ENCODE measurements at regions not wholly inside any gene's neighbourhood (a gene's known extent, or its start where the extent isn't known, plus 50 kb on each side); places are given as distances from the start of the nearest gene placed in this dataset.
A peak's percentile ranks its signal among the peaks of the same experiment; 100 is the strongest.
"Not testable (repeated sequence)": the region's sequence is repeated elsewhere in the genome, so short reads cannot be mapped to it uniquely, and the experiment has no call there.

DNA sequence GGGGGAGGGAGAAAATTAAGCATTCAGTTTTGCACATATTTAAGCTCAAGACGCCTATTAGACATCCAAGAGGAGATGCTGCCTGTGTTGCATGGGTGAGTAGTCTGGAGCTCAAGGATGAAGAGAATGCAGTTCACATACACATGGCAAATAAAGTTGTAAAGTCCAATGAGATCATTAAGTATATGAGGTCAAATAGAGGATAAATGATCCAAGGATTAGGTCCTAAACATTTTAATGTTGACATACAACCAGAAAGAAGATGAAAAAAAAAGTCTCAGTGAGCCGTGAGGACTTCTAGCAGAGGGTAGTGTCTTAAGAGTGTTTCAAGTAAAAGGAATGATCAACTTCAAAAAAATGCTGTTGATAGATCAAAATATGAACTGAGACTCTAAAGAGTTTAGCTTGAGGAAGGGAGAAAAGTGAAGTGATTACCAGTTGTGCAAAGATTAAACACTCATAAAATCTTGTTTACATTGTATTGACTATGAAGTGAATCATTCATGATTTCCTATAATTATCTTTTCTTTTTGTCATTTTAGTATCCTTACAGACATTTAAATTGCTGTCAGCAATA lies 251.8 kb downstream of the ZNF608 start:
- H3K27ac ChIP-seq: no peak overlapping the region
- no peak overlapping the region for H3K4me3 ChIP-seq

DNA sequence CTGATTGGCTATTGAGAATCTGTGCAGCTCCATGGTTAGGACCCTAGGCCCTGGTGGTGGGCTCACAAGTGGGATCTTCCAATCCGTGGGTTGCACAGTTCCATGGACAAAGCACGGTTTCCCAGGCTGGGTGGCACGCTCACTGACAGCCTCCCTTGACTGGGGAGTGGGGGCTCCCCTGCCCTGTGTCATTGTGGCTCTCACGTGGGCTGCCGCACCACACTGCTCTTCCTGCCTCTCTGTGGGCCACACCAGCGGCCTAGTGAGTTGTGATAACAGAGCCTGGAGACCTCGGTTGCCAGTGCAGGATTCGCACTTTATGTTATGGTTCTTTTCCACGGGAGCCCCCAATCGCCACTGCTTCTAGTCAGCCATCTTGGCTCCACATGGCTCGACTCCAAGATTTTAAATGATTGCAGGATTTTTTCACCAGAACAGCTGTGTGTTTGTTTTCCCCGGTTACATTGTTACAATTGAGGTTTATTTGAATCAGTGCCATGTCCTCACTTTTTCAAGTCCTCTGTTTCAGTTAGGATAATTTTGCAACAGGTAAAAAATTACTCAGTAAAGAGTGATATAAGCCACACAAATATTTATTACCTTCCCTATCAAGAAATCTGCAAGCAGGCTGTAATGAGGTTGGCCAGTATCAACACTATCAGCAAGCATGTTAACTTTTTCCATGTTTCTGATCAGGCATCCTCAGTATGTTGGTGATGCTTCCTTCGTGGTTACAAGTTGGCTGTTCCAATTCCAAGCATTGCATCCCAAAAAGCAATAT lies 253.8 kb downstream of the ZNF608 start:
- H3K27ac ChIP-seq: no peak overlapping the region
- no peak overlapping the region for H3K4me3 ChIP-seq

DNA sequence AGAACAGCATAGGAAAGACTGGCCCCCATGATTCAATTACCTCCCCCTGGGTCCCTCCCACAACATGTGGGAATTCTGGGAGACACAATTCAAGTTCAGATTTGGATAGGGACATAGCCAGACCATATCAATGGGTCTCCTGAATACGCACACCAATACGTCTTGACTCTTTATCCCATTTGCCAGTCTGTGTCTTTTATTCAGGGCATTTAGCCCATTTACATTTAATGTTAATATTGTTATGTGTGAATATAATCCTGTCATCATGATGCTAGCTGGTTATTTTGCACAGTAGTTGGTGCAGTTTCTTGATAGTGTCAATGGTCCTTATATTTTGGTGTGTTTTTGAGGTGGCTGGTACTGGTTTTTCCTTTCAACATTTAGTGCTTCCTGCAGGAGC lies 256.1 kb downstream of the ZNF608 start:
- not testable (repeated sequence) for H3K4me3 ChIP-seq, H3K27ac ChIP-seq

DNA sequence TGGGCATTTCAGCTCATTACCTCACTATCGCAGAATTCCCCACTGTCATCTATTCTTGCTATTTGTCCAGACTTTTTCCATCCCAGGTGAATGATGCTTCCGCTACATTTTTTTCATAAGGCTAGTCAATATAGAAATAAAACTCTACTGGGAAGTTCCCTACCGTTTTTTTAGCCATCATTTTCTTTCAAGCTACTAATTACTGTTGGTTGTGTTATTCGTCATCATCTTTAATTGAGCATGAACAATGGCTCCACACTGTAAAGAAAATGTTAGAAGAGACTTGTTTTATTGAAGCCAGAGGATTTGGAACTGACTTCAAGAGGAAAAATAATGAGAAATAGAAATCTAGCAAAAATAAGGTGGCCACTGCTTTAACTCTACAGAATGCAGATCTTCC lies 265.0 kb downstream of the ZNF608 start:
- H3K27ac ChIP-seq: no peak overlapping the region
- H3K4me3 ChIP-seq: no peak overlapping the region

DNA sequence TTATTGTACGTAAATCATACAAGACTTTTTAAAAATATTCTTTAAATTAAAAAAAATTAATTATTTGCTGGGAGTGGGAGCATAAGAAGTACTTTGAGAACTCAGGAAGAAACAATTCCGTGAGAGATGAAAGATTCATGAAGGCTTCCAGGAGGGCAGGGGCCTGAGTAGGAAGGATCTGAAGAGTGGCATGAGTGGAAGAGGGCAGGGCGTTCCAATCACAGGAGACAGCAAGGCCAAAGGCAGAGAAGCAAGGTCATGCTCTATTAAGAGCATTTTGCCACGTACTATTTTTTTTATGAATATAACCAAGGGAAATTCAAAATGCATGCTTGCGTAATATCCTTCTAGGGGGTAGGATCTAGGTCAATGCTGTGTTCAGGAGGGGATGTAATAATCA lies 265.5 kb downstream of the ZNF608 start:
- Histone ChIP-seq H3K27ac (no peak overlapping the region), H3K4me3 (no peak overlapping the region)

DNA sequence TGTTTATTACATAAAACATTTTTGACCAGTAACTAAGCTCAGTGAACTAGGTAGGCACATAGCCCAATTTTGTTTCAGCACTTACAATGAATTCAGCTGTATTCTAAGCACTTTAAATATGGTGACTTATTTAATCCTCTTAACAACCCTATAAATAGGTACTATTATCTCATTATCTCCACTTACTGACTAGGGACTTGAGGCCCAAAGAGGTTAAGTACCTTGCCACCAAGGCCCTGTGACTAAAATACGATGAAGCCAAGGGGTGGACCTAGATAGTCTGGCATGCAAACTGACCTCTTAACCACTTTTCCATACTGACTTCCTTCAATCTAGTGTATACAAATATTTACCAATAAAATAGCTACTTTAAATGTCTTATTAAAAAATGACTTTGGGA lies 266.4 kb downstream of the ZNF608 start:
- no peak overlapping the region for H3K4me3 ChIP-seq
- no peak overlapping the region for H3K27ac ChIP-seq

DNA sequence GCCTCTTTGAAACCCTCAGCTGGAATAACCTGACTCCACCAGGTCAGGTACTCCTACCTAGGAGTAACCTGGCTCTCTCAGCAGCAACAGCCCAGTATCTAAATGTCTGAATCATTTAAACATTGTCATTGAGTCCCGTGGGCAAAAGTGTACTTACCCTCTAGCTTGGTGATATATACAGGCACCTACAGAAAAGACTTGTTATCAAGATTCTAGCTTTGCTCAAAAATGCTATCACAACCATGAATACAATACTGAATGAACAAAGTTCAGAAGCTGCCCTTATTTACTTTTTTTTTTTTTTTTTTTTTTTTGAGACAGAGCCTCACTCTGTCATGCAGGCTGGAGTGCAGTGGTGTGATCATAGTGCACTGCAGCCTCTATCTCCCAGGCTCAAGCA lies 268.2 kb downstream of the ZNF608 start:
- Histone ChIP-seq H3K4me3 (no peak overlapping the region), H3K27ac (no peak overlapping the region)

DNA sequence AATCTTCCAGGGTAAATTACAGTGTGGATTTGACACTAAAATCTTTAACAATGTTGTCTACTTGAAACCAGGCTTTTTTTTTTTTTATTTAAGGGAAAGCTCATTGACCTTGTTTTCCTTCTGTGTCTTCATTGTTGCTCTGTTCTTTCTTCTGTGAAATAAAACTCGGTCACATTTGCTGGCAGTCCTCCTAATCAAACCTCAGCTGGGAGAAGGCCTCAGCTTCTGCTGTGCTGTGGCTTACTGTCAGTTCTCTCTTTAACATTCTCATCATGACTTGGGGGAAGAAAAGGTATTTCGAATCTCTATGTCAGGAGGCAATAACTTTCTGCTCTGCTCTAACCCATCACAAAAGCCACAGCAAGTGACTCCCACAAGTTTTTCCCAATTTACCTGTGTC lies 268.9 kb downstream of the ZNF608 start:
- no peak overlapping the region for H3K4me3 ChIP-seq
- no peak overlapping the region for H3K27ac ChIP-seq

DNA sequence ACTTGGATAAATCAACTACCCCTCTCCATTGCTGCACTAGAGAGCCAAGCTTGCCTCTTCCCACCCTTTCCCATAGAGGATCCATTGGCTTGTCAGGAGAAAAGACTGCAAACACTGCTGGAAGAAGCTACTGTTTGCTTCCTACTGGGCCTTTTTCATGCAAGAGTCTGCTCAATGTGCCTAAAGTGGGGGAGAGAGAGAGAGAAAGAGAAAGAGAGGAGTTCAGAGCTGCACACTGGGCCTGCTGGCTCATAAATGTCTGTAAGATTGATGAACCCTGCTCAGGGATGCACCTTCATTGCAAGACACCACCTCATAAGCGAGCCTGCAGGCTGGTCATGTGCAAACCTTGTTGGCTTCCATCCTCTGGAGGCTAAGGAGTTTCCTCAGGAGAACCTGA lies 269.4 kb downstream of the ZNF608 start:
- no peak overlapping the region for H3K27ac ChIP-seq
- H3K4me3 ChIP-seq: no peak overlapping the region

DNA sequence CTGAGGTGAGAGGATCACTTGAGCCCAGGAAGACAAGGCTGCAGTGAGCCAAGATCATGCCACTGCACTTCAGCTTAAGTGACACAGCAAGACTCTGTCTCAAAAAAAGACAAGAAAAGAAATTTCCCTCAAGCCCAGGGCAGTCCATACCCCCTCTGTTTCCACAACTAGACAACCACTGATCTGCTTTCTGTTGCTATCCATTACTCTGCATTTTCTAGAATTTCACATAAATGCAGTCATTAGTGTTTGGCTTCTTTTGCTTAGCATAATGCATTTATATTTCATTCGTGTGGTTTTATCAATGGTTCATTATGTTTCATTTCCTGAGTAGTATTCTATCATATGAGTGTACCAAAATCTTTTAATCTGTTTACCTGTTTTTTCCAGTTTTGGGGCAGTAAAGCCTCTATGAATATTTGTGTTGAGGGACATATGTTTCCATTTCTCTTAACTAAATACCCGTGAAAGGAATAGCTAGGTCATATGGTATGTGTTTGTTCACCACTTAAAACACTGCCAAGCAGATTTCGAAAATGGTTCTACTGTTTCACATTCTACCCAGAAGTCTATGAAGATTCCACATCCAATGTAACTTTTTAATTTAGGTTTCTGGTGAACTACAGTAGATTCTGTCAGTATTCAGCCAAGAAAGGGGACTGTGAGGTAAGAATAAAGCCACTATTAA lies 271.8 kb downstream of the ZNF608 start:
- Histone ChIP-seq H3K4me3 (no peak overlapping the region), H3K27ac (no peak overlapping the region)

DNA sequence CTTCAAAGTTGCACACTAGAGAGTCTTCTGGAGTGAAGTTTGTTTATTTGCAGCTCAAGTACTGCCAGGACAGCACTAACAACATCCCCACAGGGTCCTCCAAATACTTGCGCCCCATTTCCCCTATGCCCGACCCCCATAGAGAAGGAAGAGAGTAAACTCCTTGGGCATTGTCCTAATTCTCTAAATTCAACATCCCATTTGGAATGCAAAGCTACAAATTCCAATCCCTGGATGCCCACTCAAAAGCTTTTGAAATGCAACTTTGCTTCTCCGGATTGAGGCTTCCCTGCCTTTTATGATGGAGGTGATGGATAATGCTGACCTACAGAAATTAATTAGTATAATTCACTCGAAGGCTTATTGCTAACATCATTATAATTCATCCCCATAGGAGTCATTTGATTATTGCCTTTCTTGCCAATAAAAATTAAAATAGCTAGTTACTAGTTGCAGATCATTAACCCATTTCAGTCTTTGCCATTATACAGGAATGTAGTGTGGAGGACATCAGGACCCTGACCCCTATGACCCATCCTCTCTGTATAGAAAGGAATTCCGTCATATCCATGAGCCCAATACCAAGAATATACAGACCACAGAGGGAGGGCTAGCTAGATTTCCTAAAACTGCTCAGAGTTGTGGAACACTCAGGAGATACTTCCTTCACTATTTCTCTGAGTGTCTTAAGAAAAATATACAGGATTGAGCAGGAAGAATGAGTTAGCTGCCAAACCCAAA lies 277.6 kb downstream of the ZNF608 start:
- no peak overlapping the region for H3K27ac ChIP-seq

DNA sequence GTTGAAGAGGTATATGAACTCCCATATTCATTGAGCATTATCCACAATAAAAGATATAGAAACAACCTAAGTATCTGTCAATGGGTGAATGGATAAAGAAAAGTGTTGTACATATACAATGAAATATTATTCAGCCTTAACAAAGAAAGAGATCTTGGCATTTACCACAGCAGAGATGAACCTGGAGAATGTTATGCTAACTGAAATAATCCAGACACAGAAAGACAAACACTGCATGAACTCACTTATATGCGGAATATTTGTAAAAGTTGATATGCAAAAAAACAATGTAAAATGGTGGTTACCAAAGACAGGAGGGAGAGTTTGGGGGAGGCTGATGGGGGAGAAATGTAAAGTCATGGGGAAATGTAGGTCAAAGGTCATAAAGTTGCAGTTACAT lies 278.7 kb downstream of the ZNF608 start:
- H3K27ac ChIP-seq: no peak overlapping the region

More for the DNA sequence above, 277.6 kb downstream of the ZNF608 start:
- no peak overlapping the region for H3K4me3 ChIP-seq

DNA sequence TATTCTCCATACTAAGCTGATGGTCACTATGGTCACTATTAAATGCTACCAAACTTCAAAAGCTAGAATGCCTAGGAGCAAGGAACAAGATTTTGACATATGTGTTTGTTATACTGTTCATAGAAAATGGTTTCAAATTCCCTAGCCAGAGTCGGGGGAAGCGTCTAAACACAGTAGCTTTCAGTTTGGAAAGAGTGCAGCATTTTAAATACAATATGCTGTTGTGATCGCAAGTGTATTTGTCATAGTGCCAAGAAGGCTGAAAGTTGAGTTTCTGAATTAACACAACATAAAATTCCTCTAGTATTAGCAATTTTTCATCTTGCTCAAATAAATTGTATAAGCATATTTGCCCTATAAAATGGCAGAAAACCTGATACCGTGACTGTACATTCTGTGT lies 280.4 kb downstream of the ZNF608 start:
- Histone ChIP-seq H3K27ac (no peak overlapping the region), H3K4me3 (no peak overlapping the region)

More for the DNA sequence above, 278.7 kb downstream of the ZNF608 start:
- H3K4me3 ChIP-seq: no peak overlapping the region

DNA sequence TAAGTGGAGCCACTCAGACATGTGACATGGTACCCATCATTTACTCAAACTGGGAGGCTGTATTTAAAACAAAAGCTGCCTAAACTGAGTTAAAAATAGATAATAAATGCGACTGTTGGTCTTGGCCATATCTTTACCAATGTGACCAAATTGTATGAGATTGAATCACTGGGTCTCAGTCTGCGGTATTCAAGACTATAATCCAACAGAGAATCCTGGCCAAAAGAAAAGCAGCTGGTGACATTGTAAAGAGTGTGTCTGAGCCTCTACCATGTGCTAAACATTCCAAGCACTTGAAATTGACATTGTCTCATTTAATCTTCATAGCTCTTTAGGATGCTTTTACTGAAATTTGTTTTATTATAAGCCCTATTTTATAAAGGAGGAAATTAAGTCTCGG lies 282.6 kb downstream of the ZNF608 start:
- Histone ChIP-seq H3K27ac (no peak overlapping the region), H3K4me3 (no peak overlapping the region)

DNA sequence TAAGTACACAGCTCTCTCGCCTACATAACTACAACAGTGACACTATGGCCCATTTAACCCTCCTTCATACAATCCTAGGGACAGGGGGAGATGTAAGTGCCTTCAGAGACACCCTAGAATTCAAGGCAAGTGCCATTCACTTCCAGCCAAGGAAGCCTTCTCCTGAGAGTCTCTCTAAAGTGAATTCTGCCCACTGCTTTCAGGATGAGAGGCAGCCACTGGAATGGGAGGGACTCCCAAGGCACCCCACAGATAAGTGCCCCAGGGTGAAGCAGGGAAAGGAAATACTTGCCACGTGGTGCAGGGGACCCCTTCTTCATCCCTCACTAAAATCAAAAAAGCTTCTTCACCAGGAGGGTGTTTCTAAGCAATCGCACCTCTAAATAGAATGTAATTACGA lies 283.7 kb downstream of the ZNF608 start:
- no peak overlapping the region for H3K27ac ChIP-seq
- H3K4me3 ChIP-seq: no peak overlapping the region

DNA sequence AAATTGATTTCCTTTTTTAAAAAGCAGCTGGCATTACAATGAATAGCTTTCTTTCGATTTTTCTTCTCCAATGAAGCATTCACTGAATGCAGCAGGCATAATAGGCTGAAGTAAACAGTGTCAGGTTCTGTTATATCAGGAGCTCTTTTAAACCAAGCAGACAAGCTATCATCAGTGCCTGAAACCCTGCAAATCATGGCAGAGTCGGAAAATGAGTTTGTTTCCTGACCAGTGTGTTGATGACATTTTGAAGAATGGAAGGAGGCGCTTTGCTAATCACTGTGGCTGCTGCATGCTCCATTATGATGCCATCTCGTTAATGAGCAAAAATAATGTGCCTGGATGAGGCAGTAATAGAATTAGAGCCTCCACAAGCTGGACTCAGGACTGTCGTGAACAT lies 284.5 kb downstream of the ZNF608 start:
- Histone ChIP-seq H3K4me3 (no peak overlapping the region), H3K27ac (peak overlapping the region in 1 of 21 experiments; percentile 22)

DNA sequence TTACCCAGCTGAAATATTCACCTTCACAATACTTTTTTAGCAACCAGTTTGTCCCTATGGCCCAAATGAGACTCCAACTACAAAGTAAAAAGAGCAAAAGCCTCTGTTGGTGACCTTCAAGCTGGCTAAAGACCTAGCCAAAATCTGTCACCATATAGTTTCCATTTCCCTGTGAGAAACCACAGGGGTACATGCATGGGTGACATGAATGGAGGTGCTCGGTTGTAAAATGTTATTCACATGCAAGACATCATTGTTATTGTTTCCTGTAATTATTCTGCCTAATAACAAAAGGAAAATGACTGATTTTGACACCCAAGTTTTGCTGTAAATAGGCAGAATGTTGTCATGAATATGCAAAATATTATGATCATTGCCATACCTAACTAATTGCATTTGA lies 285.3 kb downstream of the ZNF608 start:
- H3K4me3 ChIP-seq: no peak overlapping the region
- H3K27ac ChIP-seq: no peak overlapping the region

DNA sequence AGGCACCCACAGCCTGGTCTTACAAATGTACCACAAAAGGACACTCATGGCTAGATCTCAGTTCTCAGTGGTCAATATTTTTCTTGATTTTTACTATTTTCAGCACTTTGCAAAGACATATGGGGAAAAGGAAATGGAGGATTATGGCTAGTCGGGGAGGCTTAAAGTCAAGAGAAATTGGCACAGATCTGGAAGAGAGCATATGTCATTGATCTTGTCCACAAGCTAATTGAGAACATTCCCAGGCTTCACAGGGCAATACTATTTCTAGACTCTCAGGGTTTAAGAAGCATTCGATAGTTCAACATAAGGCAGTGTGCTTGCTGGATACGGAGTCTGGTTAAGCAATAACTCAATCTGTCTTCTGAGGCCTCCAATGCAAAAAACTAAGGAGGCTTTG lies 285.8 kb downstream of the ZNF608 start:
- Histone ChIP-seq H3K4me3 (no peak overlapping the region), H3K27ac (no peak overlapping the region)

DNA sequence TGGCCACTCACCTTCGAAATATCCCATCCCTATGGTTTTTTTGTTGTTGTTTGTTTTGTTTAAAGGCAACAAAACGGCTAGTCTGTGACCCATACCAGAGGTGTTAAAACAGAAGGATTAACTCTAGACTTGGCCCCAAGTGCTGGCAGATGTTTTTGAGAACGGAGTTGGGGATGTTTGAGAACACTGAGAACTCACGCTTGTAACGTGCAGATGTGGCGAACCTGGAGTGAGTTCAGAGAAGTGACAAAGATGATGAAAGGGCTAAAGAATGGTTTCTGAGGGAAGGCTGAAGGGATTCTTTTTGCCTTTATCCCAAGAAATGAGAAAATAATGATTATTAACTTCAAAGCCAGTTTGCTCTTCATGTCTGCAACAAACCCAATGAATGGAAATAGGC lies 286.5 kb downstream of the ZNF608 start:
- Histone ChIP-seq H3K4me3 (no peak overlapping the region), H3K27ac (no peak overlapping the region)

DNA sequence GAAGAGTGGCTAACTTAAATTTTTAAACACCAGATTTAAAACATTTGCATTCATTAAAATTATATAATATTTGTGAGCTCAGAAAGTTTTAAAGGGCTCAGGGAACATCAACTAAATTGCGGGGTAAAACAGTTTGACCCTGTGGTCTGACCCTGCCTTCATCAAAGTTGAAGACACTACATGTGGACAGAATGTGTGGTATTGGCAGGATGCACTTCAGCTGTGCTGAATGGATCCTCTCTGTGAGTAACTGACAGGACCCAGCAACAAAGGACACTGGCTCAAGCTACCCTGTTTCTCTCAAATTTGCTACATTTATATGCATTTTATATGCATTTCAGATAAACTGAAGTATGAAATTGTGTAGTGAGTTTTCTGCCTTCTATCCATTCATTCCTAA lies 288.5 kb downstream of the ZNF608 start:
- Histone ChIP-seq H3K4me3 (no peak overlapping the region), H3K27ac (peak overlapping the region in 1 of 21 experiments; percentile 26)

DNA sequence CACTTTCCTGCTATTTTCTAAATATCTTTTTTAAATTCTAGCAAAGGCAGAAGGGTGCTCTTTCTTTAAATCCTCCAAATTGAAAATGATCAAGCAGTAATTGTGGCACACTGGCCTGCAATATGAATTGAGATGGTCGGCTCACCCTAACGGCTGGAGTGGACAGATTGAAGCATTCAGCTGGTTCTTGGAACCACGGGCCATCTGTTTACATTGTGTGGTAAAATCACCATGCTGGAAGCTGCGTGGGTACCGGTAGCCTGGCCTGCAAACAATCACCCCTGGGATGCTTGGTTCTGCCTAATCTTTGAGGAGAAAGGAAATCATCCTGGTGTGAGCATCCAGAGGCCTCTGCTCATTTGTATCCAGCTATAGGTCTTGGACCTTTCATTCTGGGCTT lies 289.3 kb downstream of the ZNF608 start:
- H3K27ac ChIP-seq: no peak overlapping the region
- no peak overlapping the region for H3K4me3 ChIP-seq

Measured in skin epidermis (tissue), 12 donors.